OCI-LY1 (cell line): ENCODE measurements at regions not wholly inside any gene's neighbourhood (a gene's known extent, or its start where the extent isn't known, plus 50 kb on each side); places are given as distances from the start of the nearest gene placed in this dataset.

Source experiments
- EZH2 ChIP-seq: fragments of 200-600 bp; sonication (generic), shearing (Covaris generic); IDR thresholded peaks from 2 replicates; pipeline ENCODE4 v1.8.0; 2017; ENCODE audit warnings: borderline replicate concordance, mixed run types, mild to moderate bottlenecking, antibody characterized with exemption, low read length, moderate library complexity, mixed read lengths
- TF ChIP-seq, protein P1 (sequence below): fragments of 200-600 bp; sonication (generic), shearing (Covaris generic); IDR thresholded peaks from 2 replicates; pipeline ENCODE4 v1.5.1; 2017; ENCODE audit warnings: mild to moderate bottlenecking, antibody characterized with exemption, low read length, moderate library complexity, mixed read lengths

DNA sequence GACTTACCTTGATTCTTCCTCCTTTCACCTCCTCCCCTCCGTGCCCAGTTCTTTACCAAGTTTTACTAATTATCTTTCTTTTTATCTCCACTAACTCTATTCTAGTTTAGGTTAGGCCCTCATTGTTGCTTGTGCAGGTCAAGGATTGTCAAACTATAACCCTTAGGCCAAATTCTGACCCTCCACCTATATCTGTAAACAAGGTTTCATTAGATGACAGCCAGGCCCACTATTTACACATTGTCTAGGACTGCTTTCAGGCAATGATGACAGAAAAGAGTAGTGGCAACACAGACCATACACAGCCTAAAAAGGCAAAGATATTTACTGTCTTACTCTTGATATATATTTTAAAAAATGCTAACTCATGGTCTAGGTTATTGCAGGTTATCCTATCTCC lies 212.0 kb downstream of the RAD51AP2 start:
- TF ChIP-seq, protein P1, sequence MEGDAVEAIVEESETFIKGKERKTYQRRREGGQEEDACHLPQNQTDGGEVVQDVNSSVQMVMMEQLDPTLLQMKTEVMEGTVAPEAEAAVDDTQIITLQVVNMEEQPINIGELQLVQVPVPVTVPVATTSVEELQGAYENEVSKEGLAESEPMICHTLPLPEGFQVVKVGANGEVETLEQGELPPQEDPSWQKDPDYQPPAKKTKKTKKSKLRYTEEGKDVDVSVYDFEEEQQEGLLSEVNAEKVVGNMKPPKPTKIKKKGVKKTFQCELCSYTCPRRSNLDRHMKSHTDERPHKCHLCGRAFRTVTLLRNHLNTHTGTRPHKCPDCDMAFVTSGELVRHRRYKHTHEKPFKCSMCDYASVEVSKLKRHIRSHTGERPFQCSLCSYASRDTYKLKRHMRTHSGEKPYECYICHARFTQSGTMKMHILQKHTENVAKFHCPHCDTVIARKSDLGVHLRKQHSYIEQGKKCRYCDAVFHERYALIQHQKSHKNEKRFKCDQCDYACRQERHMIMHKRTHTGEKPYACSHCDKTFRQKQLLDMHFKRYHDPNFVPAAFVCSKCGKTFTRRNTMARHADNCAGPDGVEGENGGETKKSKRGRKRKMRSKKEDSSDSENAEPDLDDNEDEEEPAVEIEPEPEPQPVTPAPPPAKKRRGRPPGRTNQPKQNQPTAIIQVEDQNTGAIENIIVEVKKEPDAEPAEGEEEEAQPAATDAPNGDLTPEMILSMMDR = no peak
- TF ChIP-seq EZH2 = no peak
